EL (cell line): ENCODE measurements at regions not wholly inside any gene's neighbourhood (a gene's known extent, or its start where the extent isn't known, plus 50 kb on each side); places are given as distances from the start of the nearest gene placed in this dataset.

Experiments
- DNase-seq: peaks from one replicate; pipeline ENCODE4 v3.0.0-alpha.2; 2016

DNA sequence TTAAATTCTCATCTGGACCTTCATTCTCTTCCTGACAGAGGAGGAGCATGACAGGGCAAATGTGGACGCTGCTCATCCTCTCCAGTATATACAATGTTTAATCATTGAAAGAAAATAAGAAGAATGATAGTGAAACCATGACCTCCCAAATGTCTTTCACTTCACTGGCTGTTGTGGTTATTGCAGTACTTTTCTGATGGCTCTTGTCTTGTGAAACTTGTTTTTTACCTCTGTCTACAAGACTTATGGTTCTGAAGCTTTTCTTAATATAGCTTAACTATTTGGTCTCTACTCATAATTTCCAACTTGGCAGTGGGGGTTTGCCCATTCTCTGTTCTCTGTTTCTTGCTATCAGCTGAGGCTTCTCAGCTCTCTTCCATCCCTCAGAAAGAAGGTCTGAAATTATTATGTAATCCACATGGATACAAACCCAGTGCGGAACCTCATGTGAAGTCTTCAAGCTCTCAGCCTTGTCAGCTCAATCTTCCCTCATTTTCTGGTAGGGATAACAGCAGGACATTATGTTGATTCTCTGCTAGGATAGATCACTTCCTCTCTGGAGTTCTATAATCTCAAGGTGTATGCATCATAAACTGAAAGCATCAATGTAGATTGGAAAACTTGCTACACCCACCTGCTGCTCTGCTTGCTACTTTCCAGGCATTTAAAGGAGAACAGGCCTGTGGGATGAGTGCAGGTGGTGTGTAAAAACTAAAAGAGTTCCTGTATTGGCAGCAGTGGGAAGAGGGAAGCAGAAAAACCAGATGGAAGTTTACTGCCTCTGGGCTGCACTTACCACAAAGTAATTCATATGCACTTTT is 250.3 kb upstream of the HTR2A start:
- no peak for DNase-seq

- DNase-seq = no peak
These were observed 249.3 kb upstream of the HTR2A start for GRCh38 chr13:47146136-47146535.

DNA sequence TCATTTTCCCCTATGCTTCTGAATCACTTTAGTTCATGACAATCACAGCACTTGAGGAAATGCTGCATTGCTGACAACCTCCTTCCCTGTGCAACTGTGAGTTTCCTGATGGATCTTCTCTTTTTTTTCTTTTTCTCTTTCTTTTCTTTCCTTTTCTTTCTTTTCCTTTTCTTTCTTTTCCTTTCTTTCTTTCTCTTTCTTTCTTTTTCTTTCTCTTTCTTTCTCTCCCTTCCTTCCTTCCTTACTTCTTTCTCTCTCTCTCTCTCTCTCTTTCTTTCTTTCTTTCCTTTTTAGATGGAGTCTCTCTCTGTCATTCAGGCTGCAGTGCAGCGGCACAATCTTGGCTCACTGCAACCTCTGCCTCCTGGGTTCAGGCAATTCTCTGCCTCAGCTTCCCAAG is 247.9 kb upstream of the HTR2A start:
- no peak for DNase-seq

- no peak for DNase-seq
These were observed 245.3 kb upstream of the HTR2A start for GRCh38 chr13:47142105-47142504.

DNA sequence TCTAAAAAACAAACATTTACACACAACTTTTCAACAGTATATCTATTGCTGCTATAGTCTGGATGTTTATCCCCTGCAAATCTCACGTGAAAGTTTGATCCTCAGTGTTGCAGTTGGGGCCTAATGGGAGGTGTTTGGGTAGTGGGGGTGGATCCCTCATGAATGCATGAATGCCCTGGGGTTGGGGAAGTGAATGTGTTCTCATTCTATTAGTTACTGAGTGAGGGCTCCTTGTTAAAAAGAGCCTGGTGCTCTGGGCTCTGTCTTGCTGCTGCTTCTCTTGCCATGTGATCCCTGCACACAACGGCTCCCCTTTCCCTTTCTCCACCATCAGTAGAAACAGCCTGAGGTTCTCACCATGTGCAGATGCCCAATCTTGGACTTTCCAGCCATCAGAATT is 242.7 kb upstream of the HTR2A start:
- DNase-seq = no peak

- DNase-seq = no peak
These were observed 239.7 kb upstream of the HTR2A start for GRCh38 chr13:47136504-47136941.

- no peak for DNase-seq
These were observed 239.1 kb upstream of the HTR2A start for GRCh38 chr13:47135800-47136503.

- DNase-seq = no peak
These were observed 238.2 kb upstream of the HTR2A start for GRCh38 chr13:47134939-47135489.

DNA sequence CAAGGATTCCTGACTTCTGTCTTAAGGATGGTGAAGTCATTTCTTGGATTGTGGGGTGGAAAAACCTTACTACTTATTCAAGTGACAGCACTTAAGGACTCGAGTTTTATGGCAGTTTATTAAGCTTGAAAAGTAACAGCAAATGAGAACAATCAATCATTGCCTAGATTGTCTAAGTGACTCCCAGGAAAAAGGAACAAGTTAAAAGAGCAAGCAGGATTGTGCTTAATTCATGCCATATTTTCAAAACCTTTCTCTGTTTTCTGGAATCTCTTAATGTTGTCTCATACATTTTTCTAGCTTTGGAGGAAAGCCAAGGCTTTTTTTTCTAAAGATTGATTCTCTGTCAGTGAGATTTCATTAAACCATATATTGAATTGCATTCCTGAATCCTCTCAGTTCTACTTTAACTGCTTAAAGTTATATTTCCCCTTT is 236.2 kb upstream of the HTR2A start:
- no peak for DNase-seq

GRCh38 chr13:47129461-47129860 is 232.6 kb upstream of the HTR2A start:
- no peak for DNase-seq

- peak; percentile 12 for DNase-seq
These were observed 229.6 kb upstream of the HTR2A start for GRCh38 chr13:47126432-47126831.

DNA sequence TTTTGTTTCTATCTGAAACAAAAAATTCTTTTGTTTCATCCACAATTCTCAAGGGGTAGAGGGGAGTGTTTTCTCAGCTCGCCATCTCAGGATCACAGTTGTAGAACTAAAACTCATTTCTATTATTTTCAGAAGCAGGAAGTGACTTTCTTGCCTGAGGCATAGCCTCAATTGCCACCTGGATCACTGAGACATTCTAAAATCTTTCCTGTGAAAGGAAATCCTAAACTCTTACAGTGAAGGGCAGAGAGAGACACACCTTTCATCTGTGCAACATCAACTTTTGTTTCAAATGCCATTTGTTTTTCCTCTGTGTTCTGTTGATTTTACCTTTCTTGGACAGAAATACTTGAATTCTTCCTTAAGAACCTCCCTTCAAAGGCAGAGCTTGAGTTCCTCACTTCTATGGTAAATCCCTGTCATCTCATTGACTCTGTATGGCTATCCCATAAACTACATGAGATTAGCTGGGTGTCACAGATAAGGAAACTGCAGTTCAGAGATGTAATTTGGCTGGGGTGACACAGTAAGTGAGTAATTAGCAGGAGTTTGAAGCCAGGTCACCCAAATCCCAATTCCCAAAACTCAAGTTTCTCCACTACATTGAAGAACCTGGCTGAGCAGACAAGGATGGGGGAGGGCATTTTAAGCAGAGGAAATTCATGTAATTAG is 224.4 kb upstream of the HTR2A start:
- DNase-seq = no peak

GRCh38 chr13:47120282-47120681 is 223.4 kb upstream of the HTR2A start:
- no peak for DNase-seq

GRCh38 chr13:47119575-47120235 is 222.9 kb upstream of the HTR2A start:
- peak; percentile 18 for DNase-seq

GRCh38 chr13:47117268-47117667 is 220.4 kb upstream of the HTR2A start:
- DNase-seq = peak; percentile 69

DNA sequence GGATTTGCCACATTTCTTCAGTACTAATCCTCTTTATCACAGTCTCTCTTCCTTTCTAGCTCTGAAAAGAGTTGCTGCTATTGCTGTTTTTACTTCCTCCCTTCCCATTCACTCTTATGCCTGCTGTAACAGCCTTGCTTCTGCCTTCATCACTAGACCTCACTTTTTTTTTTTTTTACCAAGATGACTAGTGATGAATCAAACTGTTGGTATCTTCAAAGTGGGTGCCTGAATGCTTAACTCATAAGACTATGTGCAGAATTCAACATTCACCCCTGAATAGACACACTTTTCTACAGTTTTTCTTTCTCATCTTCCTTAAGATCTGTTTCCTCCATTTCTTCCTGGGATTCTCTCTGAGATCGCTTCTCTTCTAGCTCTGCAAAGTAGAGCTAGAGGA is 217.2 kb upstream of the HTR2A start:
- DNase-seq = peak; percentile 84

- peak; percentile 26 for DNase-seq
These were observed 216.0 kb upstream of the HTR2A start for GRCh38 chr13:47112903-47113299.

DNA sequence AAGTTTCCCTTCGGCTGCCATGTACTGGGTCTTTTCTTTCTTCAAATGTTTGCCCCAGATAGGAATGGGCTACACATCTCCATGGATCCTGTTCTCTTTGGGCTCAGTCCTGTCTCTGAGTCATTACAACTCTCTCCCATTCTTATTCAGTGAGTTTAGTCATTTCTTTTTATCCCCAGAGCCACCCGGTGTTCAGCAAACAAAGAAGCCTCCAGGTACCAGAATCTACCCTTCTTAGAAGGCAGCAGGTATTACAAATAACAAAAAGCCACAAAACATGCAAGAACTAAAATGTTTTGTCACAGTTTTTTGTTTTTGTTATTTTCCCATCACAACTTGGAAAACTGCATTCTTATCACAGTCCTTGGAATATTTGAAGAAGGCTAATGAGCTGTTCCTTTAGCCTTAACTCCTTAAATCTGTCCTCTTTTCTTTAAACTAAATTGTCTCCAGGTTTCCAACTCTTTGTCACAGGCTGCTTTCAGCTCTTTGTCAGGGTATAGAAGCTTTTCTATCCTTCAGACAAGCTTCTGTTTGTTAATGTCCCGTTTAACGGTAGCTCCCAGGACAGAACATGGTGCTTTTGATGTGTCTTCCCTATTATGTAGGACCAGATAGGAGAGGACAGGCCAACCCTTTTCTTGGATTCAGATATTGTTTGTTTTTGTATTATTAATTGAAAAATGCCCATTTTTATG is 215.5 kb upstream of the HTR2A start:
- peak; percentile 26 for DNase-seq

DNA sequence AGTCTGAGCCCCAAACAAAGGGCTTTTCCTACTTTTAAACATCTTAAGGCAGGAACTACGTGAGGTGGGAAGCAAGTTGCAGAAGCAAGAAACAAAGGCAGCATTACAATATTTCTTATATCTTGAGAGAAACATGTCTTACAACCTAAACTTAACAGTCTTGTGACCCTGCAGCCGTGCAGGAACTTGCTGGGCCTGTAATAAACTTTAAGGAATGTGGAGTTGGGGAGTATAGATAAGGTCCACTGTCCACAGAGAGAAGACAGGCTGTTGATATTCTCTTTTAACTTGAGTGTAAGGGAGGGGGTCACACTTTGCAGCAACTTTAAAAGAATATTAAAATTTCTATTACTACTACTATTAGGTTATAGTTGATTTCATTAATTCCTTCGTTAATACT is 214.6 kb upstream of the HTR2A start:
- DNase-seq = no peak

DNA sequence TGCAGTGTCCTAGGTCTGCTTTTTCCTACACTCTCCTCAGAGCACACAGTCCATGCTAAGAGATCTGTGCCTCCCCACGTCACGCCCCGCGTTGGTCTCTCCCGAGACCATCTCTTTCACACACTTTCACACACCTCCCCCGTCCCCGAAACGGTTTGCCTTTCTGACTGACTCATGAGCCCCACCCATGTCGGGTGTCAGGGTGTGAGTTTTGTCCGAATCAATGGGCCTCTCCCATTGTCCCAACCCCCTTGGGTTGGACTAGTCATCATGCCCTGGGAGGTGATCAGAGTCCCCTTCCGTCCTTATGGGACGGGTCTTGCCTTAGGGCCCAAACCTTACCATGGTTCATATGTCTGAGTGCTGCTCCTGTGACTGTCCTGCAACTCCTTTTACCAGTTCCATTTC is 214.0 kb upstream of the HTR2A start:
- DNase-seq = no peak

DNA sequence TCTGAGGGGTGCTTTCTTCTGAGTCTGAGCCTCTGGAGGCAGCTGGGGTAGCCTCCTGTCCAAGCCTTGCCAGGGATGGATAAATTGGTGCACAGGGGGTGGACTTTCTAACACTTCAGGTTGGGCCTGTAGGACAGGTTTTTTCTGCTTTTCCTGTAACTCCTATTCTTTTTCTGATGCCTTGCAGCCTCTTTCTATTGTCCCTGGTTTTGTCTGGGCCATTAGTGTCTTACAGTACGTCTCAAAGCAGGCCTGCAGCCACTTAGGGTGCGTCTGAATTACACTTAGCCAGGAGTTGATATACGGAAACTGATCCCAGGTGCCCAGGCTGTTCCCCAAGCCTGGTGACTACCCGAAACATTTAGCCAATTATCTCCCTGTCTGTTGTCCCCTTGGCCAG is 213.3 kb upstream of the HTR2A start:
- no peak for DNase-seq

GRCh38 chr13:47109028-47109427 is 212.2 kb upstream of the HTR2A start:
- DNase-seq = no peak
